GM23338 (cell line): ENCODE measurements at regions not wholly inside any gene's neighbourhood (a gene's known extent, or its start where the extent isn't known, plus 50 kb on each side); places are given as distances from the start of the nearest gene placed in this dataset.

Source experiments
- ATAC-seq: fragments of 200-7000 bp; cut with Tn5 transposase; 3 replicates; pipeline ENCODE4 v1.9.1; 2020
- DNase-seq: peaks from one replicate; pipeline ENCODE4 v3.0.0-alpha.2; 2015; ENCODE audit warnings: low spot score
- H2AFZ ChIP-seq: fragments of 200-600 bp; sonication (generic); 2 replicates; pipeline ENCODE4 v1.8.0; 2016; ENCODE audit warnings: antibody characterized with exemption, mild to moderate bottlenecking, moderate library complexity
- H3F3A ChIP-seq: fragments of 200-600 bp; sonication (generic); replicated peaks from 2 replicates; pipeline ENCODE4 v1.8.0; 2017; ENCODE audit warnings: antibody characterized with exemption, mixed run types, low read depth
- H3K27ac ChIP-seq: fragments of 200-600 bp; sonication (generic); 2 replicates; pipeline ENCODE4 v1.6.1; 2016; ENCODE audit warnings: low read depth
- H3K27me3 ChIP-seq: fragments of 200-600 bp; sonication (generic); 2 replicates; pipeline ENCODE4 v1.8.0; 2016; ENCODE audit warnings: mild to moderate bottlenecking, mixed run types, moderate library complexity; ENCODE audit not compliant: insufficient read depth
- H3K36me3 ChIP-seq: fragments of 200-600 bp; sonication (generic); 2 replicates; pipeline ENCODE4 v1.8.0; 2016; ENCODE audit warnings: mild to moderate bottlenecking; ENCODE audit not compliant: insufficient read depth
- H3K4me1 ChIP-seq: fragments of 200-600 bp; sonication (generic); 2 replicates; pipeline ENCODE4 v1.8.0; 2016; ENCODE audit warnings: mild to moderate bottlenecking, moderate library complexity; ENCODE audit not compliant: insufficient read depth
- H3K4me2 ChIP-seq: fragments of 200-600 bp; sonication (generic); 2 replicates; pipeline ENCODE4 v1.7.1; 2017; ENCODE audit warnings: mixed run types
- H3K4me3 ChIP-seq: fragments of 200-600 bp; sonication (generic); 2 replicates; pipeline ENCODE4 v1.6.1; 2016; ENCODE audit warnings: mixed run types
- H3K79me2 ChIP-seq: fragments of 200-600 bp; sonication (generic); replicated peaks from 2 replicates; pipeline ENCODE4 v1.8.0; 2017; ENCODE audit warnings: mild to moderate bottlenecking; ENCODE audit not compliant: insufficient read depth
- H3K9me2 ChIP-seq: fragments of 200-600 bp; sonication (generic); 2 replicates; pipeline ENCODE4 v1.8.0; 2017; ENCODE audit not compliant: insufficient read depth
- H4K20me1 ChIP-seq: fragments of 200-600 bp; sonication (generic); replicated peaks from 2 replicates; pipeline ENCODE4 v1.8.0; 2017; ENCODE audit warnings: mild to moderate bottlenecking; ENCODE audit not compliant: insufficient read depth
- H3K27ac Mint-ChIP-seq: 2 replicates; pipeline ENCODE4 v1.8.0; 2020; ENCODE audit warnings: inconsistent platforms, mild to moderate bottlenecking, moderate library complexity, mixed read lengths
- H3K27me3 Mint-ChIP-seq: 3 replicates; pipeline ENCODE4 v1.8.0; 2022; ENCODE audit warnings: low read depth, mild to moderate bottlenecking, moderate library complexity, mixed read lengths, inconsistent platforms; ENCODE audit not compliant: insufficient read depth, poor library complexity
- H3K36me3 Mint-ChIP-seq: 3 replicates; pipeline ENCODE4 v1.8.0; 2021; ENCODE audit warnings: low read depth, mild to moderate bottlenecking, inconsistent platforms, moderate library complexity, mixed read lengths
- H3K4me1 Mint-ChIP-seq: 3 replicates; pipeline ENCODE4 v1.8.0; 2020; ENCODE audit warnings: mild to moderate bottlenecking, inconsistent platforms, mixed read lengths
- H3K4me3 Mint-ChIP-seq: 3 replicates; pipeline ENCODE4 v1.8.0; 2021; ENCODE audit warnings: moderate library complexity, mild to moderate bottlenecking, inconsistent platforms, mixed read lengths
- H3K9me3 Mint-ChIP-seq: 3 replicates; pipeline ENCODE4 v1.8.0; 2020; ENCODE audit warnings: moderate library complexity, mild to moderate bottlenecking, inconsistent platforms, mixed read lengths
- CREB1 ChIP-seq: fragments of 250-450 bp; sonication (Bioruptor Pico); IDR thresholded peaks from 2 replicates; pipeline ENCODE4 v1.5.0; 2020; ENCODE audit warnings: low read depth, mild to moderate bottlenecking, moderate library complexity
- EZH2 ChIP-seq: fragments of 200-600 bp; sonication (generic); IDR thresholded peaks from one replicate; pipeline ENCODE4 v1.8.0; 2017; ENCODE audit warnings: antibody characterized with exemption, mild to moderate bottlenecking, low read depth; ENCODE audit not compliant: unreplicated experiment
- EZH2phosphoT487 ChIP-seq: fragments of 200-600 bp; sonication (generic); IDR thresholded peaks from one replicate; pipeline ENCODE4 v1.8.1; 2018; ENCODE audit warnings: antibody characterized with exemption; ENCODE audit not compliant: unreplicated experiment
- JUNB ChIP-seq: IDR thresholded peaks from one replicate; pipeline ENCODE4 v1.6.1; 2016; ENCODE audit warnings: antibody characterized with exemption; ENCODE audit not compliant: unreplicated experiment
- NANOG ChIP-seq: IDR thresholded peaks from 2 replicates; pipeline ENCODE4 v1.6.1; 2016; ENCODE audit warnings: antibody characterized with exemption, borderline replicate concordance
- POLR2AphosphoS5 ChIP-seq: IDR thresholded peaks from 2 replicates; pipeline ENCODE4 v1.6.1; 2016; ENCODE audit warnings: antibody characterized with exemption, low read depth
- STAT1 ChIP-seq: IDR thresholded peaks from one replicate; pipeline ENCODE4 v1.6.1; 2016; ENCODE audit warnings: antibody characterized with exemption; ENCODE audit not compliant: unreplicated experiment
- ZNF114 ChIP-seq: fragments of 250-450 bp; sonication (Bioruptor Pico); IDR thresholded peaks from 2 replicates; pipeline ENCODE4 v1.5.0; 2020; ENCODE audit warnings: mild to moderate bottlenecking, moderate library complexity
- ZNF331 ChIP-seq: fragments of 250-450 bp; sonication (Bioruptor Pico); IDR thresholded peaks from 2 replicates; pipeline ENCODE4 v1.5.0; 2020; ENCODE audit warnings: low read depth, mild to moderate bottlenecking, moderate library complexity
- TF ChIP-seq, protein P1 (sequence below): IDR thresholded peaks from 2 replicates; pipeline ENCODE4 v1.6.1; 2016; ENCODE audit warnings: antibody characterized with exemption
- TF ChIP-seq, protein P2 (sequence below): IDR thresholded peaks from one replicate; pipeline ENCODE4 v1.6.1; 2018; ENCODE audit warnings: antibody characterized with exemption; ENCODE audit not compliant: unreplicated experiment
- TF ChIP-seq, protein P3 (sequence below), 2 experiments: fragments of 200-600 bp in 1 of 2; sonication (generic) in 1 of 2; conservative IDR thresholded peaks; 2 replicates each; pipeline versions ENCODE4 v1.5.1 to v1.6.1; 2016 to 2017; ENCODE audit warnings: antibody characterized with exemption in 2 of 2, low read depth in 2 of 2, mild to moderate bottlenecking in 2 of 2, moderate library complexity in 1 of 2
- TF ChIP-seq, protein P4 (sequence below): fragments of 250-450 bp; sonication (Bioruptor Pico); IDR thresholded peaks from 2 replicates; pipeline ENCODE4 v1.5.0; 2020; ENCODE audit warnings: mild to moderate bottlenecking, moderate library complexity

DNA sequence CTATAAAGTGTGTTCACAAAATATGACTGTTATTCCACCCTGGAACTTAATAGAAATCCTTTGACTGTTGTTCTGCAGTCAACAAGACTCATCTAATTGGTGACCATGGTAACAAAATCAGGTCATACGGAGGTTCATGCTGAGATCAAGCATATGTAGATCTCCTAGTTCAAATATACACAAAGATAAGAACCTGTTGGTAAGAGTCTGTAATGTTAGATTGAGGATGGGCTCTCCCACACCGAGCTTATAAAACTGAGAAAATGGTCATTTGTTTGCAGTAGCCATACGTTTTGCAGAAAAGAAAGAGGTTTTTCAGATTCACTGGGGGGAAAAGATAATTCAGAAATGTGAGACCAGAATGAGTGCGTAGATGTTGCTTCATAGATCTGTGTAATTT lies 468.1 kb downstream of the RPS6KC1 start:
- no peaks in the 10 kb centered on the region; the same call in 2 of the 3 replicates for H3K4me1 Mint-ChIP-seq
- ATAC-seq = no peak
- H3K27ac Mint-ChIP-seq = no peak overlapping the region
- Histone ChIP-seq H2AFZ (no peak overlapping the region), H3K4me3 (no peak overlapping the region), H3K36me3 (no peaks in the 10 kb centered on the region), H3F3A (no peaks in the 10 kb centered on the region), H3K79me2 (no peaks in the 10 kb centered on the region), H3K4me1 (no peaks in the 10 kb centered on the region), H3K27ac (no peak overlapping the region), H3K27me3 (no peaks in the 10 kb centered on the region), H3K9me2 (peaks cover 6% of the 10 kb centered on the region; the same call in 1 of the 2 replicates), H4K20me1 (no peaks in the 10 kb centered on the region), H3K4me2 (no peak overlapping the region)
- H3K4me3 Mint-ChIP-seq = no peak overlapping the region
- H3K9me3 Mint-ChIP-seq = peaks cover 5% of the 10 kb centered on the region; the same call in 1 of the 3 replicates
- H3K27me3 Mint-ChIP-seq = no peaks in the 10 kb centered on the region
- DNase-seq = no peak
- no peaks in the 10 kb centered on the region for H3K36me3 Mint-ChIP-seq
- TF ChIP-seq, protein P1, sequence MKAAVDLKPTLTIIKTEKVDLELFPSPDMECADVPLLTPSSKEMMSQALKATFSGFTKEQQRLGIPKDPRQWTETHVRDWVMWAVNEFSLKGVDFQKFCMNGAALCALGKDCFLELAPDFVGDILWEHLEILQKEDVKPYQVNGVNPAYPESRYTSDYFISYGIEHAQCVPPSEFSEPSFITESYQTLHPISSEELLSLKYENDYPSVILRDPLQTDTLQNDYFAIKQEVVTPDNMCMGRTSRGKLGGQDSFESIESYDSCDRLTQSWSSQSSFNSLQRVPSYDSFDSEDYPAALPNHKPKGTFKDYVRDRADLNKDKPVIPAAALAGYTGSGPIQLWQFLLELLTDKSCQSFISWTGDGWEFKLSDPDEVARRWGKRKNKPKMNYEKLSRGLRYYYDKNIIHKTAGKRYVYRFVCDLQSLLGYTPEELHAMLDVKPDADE = no peak
- TF ChIP-seq EZH2phosphoT487 = no peak
- no peak for TF ChIP-seq EZH2
- no peak for TF ChIP-seq POLR2AphosphoS5
- TF ChIP-seq, protein P2, sequence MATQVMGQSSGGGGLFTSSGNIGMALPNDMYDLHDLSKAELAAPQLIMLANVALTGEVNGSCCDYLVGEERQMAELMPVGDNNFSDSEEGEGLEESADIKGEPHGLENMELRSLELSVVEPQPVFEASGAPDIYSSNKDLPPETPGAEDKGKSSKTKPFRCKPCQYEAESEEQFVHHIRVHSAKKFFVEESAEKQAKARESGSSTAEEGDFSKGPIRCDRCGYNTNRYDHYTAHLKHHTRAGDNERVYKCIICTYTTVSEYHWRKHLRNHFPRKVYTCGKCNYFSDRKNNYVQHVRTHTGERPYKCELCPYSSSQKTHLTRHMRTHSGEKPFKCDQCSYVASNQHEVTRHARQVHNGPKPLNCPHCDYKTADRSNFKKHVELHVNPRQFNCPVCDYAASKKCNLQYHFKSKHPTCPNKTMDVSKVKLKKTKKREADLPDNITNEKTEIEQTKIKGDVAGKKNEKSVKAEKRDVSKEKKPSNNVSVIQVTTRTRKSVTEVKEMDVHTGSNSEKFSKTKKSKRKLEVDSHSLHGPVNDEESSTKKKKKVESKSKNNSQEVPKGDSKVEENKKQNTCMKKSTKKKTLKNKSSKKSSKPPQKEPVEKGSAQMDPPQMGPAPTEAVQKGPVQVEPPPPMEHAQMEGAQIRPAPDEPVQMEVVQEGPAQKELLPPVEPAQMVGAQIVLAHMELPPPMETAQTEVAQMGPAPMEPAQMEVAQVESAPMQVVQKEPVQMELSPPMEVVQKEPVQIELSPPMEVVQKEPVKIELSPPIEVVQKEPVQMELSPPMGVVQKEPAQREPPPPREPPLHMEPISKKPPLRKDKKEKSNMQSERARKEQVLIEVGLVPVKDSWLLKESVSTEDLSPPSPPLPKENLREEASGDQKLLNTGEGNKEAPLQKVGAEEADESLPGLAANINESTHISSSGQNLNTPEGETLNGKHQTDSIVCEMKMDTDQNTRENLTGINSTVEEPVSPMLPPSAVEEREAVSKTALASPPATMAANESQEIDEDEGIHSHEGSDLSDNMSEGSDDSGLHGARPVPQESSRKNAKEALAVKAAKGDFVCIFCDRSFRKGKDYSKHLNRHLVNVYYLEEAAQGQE = no peak
- TF ChIP-seq NANOG = no peak
- TF ChIP-seq JUNB = no peak
- no peak for TF ChIP-seq ZNF114
- TF ChIP-seq, protein P3, sequence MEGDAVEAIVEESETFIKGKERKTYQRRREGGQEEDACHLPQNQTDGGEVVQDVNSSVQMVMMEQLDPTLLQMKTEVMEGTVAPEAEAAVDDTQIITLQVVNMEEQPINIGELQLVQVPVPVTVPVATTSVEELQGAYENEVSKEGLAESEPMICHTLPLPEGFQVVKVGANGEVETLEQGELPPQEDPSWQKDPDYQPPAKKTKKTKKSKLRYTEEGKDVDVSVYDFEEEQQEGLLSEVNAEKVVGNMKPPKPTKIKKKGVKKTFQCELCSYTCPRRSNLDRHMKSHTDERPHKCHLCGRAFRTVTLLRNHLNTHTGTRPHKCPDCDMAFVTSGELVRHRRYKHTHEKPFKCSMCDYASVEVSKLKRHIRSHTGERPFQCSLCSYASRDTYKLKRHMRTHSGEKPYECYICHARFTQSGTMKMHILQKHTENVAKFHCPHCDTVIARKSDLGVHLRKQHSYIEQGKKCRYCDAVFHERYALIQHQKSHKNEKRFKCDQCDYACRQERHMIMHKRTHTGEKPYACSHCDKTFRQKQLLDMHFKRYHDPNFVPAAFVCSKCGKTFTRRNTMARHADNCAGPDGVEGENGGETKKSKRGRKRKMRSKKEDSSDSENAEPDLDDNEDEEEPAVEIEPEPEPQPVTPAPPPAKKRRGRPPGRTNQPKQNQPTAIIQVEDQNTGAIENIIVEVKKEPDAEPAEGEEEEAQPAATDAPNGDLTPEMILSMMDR (conservative IDR thresholded peaks at IDR 0.05; ENCODE audit: low read depth in 2 of 2) = no peak
- TF ChIP-seq ZNF331 (CRISPR knock-in tag) = no peak
- TF ChIP-seq, protein P4, sequence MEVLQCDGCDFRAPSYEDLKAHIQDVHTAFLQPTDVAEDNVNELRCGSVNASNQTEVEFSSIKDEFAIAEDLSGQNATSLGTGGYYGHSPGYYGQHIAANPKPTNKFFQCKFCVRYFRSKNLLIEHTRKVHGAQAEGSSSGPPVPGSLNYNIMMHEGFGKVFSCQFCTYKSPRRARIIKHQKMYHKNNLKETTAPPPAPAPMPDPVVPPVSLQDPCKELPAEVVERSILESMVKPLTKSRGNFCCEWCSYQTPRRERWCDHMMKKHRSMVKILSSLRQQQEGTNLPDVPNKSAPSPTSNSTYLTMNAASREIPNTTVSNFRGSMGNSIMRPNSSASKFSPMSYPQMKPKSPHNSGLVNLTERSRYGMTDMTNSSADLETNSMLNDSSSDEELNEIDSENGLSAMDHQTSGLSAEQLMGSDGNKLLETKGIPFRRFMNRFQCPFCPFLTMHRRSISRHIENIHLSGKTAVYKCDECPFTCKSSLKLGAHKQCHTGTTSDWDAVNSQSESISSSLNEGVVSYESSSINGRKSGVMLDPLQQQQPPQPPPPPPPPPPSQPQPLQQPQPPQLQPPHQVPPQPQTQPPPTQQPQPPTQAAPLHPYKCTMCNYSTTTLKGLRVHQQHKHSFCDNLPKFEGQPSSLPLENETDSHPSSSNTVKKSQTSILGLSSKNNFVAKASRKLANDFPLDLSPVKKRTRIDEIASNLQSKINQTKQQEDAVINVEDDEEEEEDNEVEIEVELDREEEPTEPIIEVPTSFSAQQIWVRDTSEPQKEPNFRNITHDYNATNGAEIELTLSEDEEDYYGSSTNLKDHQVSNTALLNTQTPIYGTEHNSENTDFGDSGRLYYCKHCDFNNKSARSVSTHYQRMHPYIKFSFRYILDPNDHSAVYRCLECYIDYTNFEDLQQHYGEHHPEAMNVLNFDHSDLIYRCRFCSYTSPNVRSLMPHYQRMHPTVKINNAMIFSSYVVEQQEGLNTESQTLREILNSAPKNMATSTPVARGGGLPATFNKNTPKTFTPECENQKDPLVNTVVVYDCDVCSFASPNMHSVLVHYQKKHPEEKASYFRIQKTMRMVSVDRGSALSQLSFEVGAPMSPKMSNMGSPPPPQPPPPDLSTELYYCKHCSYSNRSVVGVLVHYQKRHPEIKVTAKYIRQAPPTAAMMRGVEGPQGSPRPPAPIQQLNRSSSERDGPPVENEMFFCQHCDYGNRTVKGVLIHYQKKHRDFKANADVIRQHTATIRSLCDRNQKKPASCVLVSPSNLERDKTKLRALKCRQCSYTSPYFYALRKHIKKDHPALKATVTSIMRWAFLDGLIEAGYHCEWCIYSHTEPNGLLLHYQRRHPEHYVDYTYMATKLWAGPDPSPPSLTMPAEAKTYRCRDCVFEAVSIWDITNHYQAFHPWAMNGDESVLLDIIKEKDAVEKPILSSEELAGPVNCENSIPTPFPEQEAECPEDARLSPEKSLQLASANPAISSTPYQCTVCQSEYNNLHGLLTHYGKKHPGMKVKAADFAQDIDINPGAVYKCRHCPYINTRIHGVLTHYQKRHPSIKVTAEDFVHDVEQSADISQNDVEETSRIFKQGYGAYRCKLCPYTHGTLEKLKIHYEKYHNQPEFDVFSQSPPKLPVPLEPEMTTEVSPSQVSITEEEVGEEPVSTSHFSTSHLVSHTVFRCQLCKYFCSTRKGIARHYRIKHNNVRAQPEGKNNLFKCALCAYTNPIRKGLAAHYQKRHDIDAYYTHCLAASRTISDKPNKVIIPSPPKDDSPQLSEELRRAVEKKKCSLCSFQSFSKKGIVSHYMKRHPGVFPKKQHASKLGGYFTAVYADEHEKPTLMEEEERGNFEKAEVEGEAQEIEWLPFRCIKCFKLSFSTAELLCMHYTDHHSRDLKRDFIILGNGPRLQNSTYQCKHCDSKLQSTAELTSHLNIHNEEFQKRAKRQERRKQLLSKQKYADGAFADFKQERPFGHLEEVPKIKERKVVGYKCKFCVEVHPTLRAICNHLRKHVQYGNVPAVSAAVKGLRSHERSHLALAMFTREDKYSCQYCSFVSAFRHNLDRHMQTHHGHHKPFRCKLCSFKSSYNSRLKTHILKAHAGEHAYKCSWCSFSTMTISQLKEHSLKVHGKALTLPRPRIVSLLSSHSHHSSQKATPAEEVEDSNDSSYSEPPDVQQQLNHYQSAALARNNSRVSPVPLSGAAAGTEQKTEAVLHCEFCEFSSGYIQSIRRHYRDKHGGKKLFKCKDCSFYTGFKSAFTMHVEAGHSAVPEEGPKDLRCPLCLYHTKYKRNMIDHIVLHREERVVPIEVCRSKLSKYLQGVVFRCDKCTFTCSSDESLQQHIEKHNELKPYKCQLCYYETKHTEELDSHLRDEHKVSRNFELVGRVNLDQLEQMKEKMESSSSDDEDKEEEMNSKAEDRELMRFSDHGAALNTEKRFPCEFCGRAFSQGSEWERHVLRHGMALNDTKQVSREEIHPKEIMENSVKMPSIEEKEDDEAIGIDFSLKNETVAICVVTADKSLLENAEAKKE = no peak
- no peak for TF ChIP-seq CREB1
- TF ChIP-seq STAT1 = no peak
